ENCODE measurements at regions not wholly inside any gene's neighbourhood (a gene's known extent, or its start where the extent isn't known, plus 50 kb on each side); places are given as distances from the start of the nearest gene placed in this dataset.

DNA sequence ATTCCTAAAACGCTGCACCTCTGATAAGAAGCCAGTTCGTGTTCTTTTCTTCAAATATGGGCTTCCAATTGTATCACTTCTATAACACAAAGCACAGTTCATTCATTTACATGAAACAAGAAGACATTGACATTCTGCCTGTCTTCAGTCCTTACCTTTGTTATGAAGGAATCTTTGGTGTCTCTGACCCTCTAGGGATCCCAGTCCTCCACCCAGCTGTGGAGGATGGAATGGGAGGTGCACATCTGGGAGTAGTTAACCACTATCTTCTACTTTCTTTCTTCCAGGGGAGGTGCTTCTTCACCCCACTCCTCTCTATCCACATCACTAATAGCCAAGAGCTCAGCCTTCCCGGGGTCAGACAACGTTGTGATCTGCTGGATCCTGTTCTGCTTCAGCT is 233.4 kb downstream of the CDC5L start:
- no peak overlapping the region for H3K4me3 ChIP-seq (ENCODE audit: control insufficient read depth, low read depth, low read length)
- TF ChIP-seq CTCF (IDR thresholded peaks at IDR 0.05; ENCODE audit: control insufficient read depth, insufficient read depth, low read depth, low read length, missing control alignments), result no peak
- no peak for DNase-seq (ENCODE audit: low read depth)

- H3K4me3 ChIP-seq (ENCODE audit: control insufficient read depth, low read depth, low read length), result no peak overlapping the region
- no peak for TF ChIP-seq CTCF (IDR thresholded peaks at IDR 0.05; ENCODE audit: control insufficient read depth, insufficient read depth, low read depth, low read length, missing control alignments)
- DNase-seq (ENCODE audit: low read depth), result no peak
These were observed 234.3 kb downstream of the CDC5L start for GRCh38 chr6:44621846-44622245.

DNA sequence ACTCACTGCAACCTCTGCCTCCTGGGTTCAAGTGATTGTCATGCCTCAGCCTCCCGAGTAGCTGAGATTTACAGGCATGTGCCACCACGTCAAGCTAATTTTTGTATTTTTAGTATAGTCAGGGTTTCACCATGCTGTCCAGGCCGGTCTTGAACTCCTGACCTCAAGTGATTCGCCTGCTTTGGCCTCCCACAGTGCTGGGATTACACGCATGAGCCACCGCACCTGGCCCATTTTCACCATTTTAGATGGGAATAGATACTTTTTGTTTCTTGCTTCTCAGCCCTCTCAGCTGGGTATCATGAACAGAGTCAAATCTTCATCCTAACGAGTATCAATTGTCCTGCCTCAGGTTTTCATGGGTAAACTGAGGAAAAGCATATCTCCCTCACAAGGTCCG is 235.0 kb downstream of the CDC5L start:
- H3K4me3 ChIP-seq (ENCODE audit: control insufficient read depth, low read depth, low read length), result no peak overlapping the region
- DNase-seq (ENCODE audit: low read depth), result no peak
- TF ChIP-seq CTCF (IDR thresholded peaks at IDR 0.05; ENCODE audit: control insufficient read depth, insufficient read depth, low read depth, low read length, missing control alignments), result no peak

DNA sequence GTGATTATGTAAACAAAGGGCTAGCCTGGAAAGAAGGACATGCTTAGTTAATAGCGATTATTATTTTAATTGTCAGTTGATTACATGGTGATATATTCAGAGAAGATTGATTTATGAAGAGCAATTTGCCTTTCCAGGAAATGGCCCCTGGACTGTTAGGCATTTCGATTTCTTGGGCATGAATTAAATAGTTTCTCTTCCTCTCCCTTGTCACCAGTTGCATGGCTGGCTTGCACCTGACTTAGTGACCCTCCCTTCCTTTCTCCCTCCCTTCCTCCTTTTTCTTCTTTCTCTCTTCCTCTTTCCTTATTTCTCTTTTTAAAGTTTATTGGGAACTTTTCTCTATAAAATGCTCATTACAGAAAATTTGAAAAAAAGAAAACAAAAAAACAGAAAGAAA is 235.4 kb downstream of the CDC5L start:
- no peak for DNase-seq (ENCODE audit: low read depth)
- H3K4me3 ChIP-seq (ENCODE audit: control insufficient read depth, low read depth, low read length), result no peak overlapping the region
- TF ChIP-seq CTCF (IDR thresholded peaks at IDR 0.05; ENCODE audit: control insufficient read depth, insufficient read depth, low read depth, low read length, missing control alignments), result no peak

DNA sequence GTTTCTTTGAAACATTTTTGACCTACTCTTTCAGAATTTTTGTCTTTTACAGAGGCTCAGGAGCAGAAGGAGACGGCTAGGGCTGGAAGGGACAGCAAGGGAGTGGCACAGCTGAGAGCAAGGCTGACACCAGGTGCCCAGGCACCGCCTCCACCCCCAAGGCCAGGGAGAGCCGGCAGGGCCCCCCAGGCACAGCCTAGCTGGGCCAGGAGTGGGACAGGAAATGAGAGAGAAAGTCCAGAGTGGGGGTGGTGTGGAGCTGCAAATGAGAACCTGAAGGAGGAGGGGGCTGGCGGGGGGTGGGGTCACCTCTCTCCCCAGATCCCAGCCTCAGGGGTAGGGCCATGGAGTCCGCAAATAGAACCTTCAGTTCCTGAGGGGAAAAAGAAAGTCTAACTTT is 236.7 kb downstream of the CDC5L start:
- no peak for TF ChIP-seq CTCF (IDR thresholded peaks at IDR 0.05; ENCODE audit: control insufficient read depth, insufficient read depth, low read depth, low read length, missing control alignments)
- DNase-seq (ENCODE audit: low read depth), result no peak
- H3K4me3 ChIP-seq (ENCODE audit: control insufficient read depth, low read depth, low read length), result no peak overlapping the region

- TF ChIP-seq CTCF (IDR thresholded peaks at IDR 0.05; ENCODE audit: control insufficient read depth, insufficient read depth, low read depth, low read length, missing control alignments), result no peak
- no peak for DNase-seq (ENCODE audit: low read depth)
- no peak overlapping the region for H3K4me3 ChIP-seq (ENCODE audit: control insufficient read depth, low read depth, low read length)
These were observed 237.5 kb downstream of the CDC5L start for GRCh38 chr6:44624936-44625573.

DNA sequence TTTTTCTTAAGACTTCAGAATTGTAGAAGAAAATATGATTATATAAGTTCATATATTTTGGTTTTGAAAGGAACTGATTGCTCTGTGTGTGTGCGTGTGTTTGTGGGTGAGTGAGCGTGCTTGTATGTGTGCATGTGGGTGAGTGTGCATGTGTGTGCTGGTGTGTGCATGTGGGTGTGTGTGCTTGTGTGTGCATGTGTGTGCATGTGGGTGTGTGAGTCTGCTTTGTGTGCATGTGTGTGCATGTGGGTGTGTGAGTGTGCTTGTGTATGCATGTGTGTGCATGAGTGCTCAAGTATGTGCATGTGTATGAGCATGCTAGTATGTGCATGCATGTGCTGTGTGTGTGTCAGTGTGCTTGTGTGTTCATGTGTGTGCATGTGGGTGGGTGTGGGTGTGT is 238.5 kb downstream of the CDC5L start:
- H3K4me3 ChIP-seq (ENCODE audit: control insufficient read depth, low read depth, low read length), result no peak overlapping the region
- TF ChIP-seq CTCF (IDR thresholded peaks at IDR 0.05; ENCODE audit: control insufficient read depth, insufficient read depth, low read depth, low read length, missing control alignments), result no peak
- no peak for DNase-seq (ENCODE audit: low read depth)

Measured in AG09309 (cell line).